Non-pigmented ciliary epithelial cell (primary cell): ENCODE measurements at regions not wholly inside any gene's neighbourhood (a gene's known extent, or its start where the extent isn't known, plus 50 kb on each side); places are given as distances from the start of the nearest gene placed in this dataset.

Experiments used
- DNase-seq: peaks from one replicate; pipeline ENCODE4 v3.0.0-alpha.2; 2010; ENCODE audit warnings: low read depth

GRCh38 chr14:89600950-89601826 is 184.2 kb upstream of the FOXN3 start:
- DNase-seq, result peak; percentile 41

GRCh38 chr14:89600029-89600428 is 183.0 kb upstream of the FOXN3 start:
- no peak for DNase-seq

- DNase-seq, result no peak
Observed at GRCh38 chr14:89598548-89599186, 181.6 kb upstream of the FOXN3 start.

- DNase-seq, result no peak
Observed at GRCh38 chr14:89592961-89593360, 175.9 kb upstream of the FOXN3 start.

- no peak for DNase-seq
Observed at GRCh38 chr14:89589400-89590118, 172.5 kb upstream of the FOXN3 start.

- DNase-seq, result no peak
Observed at GRCh38 chr14:89588840-89589296, 171.8 kb upstream of the FOXN3 start.

GRCh38 chr14:89588016-89588415 is 171.0 kb upstream of the FOXN3 start:
- no peak for DNase-seq

GRCh38 chr14:89587136-89587420 is 170.0 kb upstream of the FOXN3 start:
- DNase-seq, result no peak

- no peak for DNase-seq
Observed at GRCh38 chr14:89586258-89587135, 169.5 kb upstream of the FOXN3 start.

- peak; percentile 5 for DNase-seq
Observed at GRCh38 chr14:89578156-89578555, 161.1 kb upstream of the FOXN3 start.

- DNase-seq, result no peak
Observed at GRCh38 chr14:89576960-89577359, 159.9 kb upstream of the FOXN3 start.

GRCh38 chr14:89576145-89576927 is 159.3 kb upstream of the FOXN3 start:
- DNase-seq, result no peak

- no peak for DNase-seq
Observed at GRCh38 chr14:89575386-89576061, 158.5 kb upstream of the FOXN3 start.

- no peak for DNase-seq
Observed at GRCh38 chr14:89574420-89574819, 157.4 kb upstream of the FOXN3 start.

- no peak for DNase-seq
Observed at GRCh38 chr14:89573399-89573657, 156.3 kb upstream of the FOXN3 start.

GRCh38 chr14:89572596-89573398 is 155.8 kb upstream of the FOXN3 start:
- no peak for DNase-seq

GRCh38 chr14:89571491-89571890 is 154.5 kb upstream of the FOXN3 start:
- no peak for DNase-seq

GRCh38 chr14:89566644-89567415 is 149.8 kb upstream of the FOXN3 start:
- DNase-seq, result no peak

- DNase-seq, result no peak
Observed at GRCh38 chr14:89566180-89566579, 149.1 kb upstream of the FOXN3 start.
